Fibroblast of gingiva (primary cell): ENCODE measurements at regions not wholly inside any gene's neighbourhood (a gene's known extent, or its start where the extent isn't known, plus 50 kb on each side); places are given as distances from the start of the nearest gene placed in this dataset.
A peak's percentile ranks its signal among the peaks of the same experiment; 100 is the strongest.
"Not testable (repeated sequence)": the region's sequence is repeated elsewhere in the genome, so short reads cannot be mapped to it uniquely, and the experiment has no call there.

ENCODE experiments used
- DNase-seq: peaks from one replicate; pipeline ENCODE4 v3.0.0-alpha.2; 2011; ENCODE audit warnings: low read depth

DNA sequence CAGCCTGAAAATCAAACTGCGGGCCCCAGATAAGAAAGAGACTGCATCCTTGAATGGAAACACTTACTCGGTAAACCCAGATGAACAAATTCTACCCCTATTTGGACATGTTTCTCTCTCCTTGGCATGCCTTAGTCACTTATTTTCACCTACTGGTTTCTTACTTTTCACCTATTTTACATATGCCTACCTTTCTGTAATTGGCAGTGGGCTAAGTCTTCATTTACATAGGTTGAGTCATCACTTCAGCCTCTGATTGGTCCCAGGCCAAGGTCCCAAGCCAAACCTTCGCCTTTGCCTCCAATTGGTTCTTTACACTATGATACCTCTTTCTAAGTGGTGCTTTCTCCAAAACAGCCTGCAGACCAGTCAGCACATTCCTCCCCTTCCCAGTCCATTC lies 111.3 kb downstream of the DYRK2 start:
- DNase-seq, result no peak

DNA sequence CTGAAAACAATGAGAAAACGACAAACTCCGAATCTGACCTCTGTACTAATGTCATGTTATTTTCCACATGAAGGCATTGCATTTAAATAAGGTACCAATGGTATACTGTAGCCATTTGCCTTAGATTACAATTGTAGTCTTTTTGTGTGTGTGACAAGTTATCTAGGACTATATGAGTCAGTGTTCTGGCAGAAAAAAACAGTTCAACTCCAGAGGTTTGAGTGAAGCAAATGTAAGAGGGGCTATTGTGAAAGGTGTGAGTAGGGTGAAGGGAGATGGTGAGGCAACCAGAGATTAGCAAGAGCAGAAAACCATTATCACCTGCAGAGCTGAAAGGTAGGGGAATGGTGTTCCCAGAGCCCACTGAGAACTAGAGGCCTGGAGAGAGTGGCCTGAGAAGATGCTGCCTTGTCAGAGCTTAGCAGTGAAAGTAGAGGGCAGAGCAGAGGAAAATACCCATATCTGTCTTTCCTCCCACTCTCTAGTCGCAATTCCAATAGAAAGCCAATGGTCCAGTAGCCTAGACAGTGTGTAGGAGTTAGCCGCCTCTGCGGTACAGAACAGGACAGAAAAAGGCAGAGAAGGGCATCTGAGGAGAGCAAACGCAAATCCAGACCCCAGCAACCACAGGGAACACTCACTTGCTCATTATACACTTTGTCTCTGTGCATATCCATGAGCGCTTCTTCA lies 112.2 kb downstream of the DYRK2 start:
- DNase-seq, result no peak

DNA sequence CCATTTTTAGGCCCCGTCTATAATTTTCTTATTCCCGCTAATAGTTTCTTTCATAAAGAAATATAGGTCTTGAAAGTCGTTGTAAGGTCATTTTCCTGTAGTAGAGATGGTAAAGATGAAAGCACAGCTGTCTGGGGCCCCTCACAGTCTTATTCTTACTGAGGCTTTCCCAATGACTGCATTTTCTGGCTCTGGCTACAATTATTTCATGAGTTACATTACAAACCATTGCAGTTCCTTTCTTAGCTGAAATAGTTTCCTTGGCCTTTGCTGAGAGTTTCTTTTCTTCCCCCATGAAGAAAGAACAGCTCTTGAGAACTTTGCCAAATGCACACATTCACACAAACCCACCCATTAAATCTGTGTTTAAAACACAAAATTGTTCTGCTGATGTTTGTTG lies 113.0 kb downstream of the DYRK2 start:
- DNase-seq, result no peak

DNA sequence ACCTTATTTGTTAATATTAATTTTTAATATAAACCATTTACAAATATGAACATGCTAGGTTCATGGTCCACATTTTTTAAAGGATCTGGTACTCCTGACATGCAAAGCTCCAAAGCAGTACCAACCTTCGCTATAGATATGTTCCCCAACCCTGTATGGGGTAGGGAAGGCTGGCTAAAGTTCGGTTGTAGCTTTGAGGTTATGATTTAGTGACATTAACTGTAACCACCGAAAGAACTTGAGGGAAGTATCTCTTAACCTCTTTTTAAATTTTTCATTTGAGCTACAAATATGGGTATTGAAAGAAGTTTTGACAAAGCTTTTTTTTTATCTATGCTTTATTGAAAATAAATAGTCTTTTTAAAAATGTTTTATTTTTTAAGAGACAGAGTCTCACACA lies 115.5 kb downstream of the DYRK2 start:
- DNase-seq, result no peak

DNA sequence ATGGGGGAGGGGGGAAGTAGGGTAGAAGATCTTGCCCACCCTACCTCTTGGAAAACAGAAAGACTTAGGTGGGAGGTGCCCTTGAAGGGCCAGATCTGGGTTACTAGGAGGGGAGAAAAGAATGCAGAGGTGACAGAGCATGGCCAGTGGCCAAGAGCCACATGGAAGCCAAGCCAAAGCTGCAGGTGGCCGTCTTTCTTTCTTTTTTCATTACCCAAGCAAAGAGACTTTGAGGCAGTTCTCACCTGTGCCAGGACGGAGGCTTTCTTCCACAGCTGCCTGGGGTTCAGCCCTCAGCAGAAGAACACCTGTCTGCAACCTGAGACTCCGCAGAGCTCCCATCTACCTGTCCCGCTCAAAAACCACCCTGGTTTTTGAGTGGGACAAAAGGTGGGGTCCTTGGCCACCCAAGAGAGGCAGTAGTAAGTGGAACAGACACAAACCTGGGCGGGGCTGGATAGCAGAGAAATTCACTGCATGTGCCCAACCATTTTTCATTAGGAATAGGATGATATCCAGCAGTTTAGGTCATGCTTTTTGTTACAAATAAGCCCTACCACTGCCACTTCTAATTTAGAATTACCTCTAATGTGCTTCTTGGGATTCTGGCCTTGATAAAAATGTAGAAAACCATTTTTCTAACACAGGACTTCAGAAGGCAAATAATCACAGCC lies 116.5 kb downstream of the DYRK2 start:
- no peak for DNase-seq

DNA sequence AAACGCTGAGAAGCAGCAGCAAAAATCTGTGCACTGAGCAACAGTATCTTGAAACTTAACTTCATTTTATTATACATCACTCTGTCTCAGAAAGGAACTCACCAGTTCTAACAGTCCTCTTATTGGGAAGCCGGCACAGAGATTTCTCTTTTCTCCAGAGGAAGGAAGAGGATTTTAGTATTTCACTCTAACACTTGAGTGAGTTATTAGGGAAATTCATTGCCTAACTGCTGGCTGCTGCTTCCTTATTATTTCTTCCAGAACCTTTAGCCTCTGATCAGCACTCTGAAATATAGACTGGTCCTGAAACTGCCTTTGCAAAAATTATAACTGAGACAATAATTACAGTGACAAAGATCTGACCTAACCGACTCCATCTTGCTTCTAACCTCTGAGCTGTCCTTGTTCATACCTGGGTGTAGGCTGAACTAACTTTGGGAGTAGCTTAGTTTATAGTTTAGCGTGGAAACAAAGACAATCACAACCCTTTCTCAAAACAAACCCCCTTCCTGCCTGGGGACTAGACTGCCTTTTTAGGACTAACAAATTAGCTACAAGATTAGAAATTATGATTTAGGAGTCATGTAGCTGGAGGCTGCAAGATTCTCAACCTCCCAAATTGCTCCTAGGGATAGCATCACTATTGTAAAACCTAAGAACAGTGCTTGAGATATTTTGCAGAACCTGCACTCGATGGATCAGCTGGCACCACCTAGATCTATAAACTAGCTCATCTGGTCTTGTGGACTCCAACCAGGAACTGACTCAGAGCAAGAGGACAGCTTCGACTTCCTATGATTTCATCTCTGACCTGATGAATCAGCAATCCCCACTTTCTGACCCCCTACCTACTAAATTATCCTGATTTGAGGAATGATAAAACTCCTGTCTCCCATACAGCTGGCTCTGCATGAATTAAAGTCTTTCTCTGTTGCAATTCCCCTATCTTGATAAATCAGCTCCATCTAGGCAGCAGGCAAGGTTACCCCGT lies 117.5 kb downstream of the DYRK2 start:
- peak; percentile 47 for DNase-seq

DNA sequence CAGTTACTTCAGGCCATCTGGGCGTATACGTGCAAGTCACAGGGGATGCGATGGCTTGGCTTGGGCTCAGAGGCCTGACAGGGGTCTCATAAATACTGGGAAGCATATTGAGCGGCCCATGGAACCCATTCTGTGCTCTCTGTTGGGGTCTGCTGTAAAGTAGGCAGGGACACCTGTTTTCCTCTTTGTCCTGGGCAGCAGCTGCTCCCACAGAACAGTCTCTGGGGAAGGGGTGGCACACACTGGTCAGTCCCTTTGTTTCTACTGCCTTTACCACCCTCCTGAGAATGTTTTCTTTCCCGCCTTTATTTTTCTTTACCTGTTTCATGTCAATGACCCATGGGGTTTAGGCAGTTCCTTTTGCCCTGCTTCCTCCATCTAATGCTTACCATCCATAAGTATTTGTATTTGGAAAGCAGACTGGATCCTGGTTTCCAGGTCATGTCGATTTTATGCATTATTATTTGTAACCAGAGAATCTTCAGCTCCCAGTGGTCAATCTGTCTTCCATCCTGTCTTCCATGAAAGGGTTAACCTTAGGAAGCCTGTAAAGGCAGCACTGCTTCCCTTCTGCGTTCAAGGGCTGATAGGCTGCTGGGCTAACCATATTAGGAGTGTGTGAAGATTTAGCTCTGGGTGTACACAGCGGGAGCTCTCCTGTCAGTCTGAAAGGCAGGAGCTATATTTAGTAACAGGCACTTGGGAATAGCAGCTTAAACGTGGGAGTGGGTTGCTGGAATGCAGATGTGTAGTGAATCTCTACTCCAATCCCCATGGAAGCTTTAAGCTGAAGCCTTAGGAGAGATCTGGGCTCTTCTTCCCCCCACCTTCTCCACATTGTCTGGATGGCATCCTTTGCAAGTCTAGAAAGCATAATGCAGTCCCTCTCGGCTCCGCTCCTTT lies 124.0 kb downstream of the DYRK2 start:
- no peak for DNase-seq

DNA sequence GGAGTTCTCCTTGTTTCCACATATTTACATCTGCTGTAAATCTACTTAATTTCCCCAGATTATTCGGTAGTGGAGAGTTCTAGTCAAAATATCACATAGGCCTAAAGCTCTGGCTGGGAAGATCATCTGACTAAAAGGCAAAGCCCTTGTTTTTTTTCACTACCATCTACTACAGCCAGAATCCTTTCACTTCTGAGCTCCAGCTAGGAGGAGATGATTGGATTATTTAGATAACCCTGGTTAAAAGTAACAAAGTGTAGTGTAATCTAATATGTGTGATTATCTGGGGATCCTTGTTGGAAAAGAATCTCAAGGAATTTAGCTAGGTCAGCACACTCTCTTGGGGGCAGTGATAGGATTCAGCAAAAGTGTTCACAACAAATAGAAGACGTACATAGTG lies 125.4 kb downstream of the DYRK2 start:
- no peak for DNase-seq

DNA sequence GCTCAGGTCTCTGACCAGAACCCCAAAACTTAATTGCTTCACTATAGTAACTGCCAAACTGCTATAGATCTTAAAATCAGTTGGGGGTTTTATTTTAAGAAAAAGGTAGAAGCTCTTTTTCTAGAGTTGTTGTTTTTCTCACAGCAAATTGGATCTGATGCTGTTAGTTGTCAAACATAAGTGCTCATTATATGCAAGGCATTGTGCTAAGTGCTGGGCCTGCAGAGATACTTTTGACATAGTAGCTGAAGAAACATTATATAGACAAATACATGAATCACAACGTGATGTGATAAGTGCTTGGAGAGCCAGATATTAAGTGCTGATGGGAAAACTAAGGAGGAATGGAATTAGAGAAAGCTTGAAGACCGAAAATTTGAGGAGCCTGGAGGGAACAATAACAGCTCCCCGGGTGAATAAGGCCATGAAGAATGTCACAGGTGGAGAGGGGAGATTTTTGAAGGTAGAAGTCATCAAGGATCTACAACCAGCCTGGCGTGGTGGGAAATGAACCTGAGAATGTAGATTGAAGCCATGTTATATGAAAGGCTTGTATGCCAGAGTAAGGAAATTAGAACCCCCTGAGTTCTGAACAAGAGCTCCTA lies 126.5 kb downstream of the DYRK2 start:
- no peak for DNase-seq

DNA sequence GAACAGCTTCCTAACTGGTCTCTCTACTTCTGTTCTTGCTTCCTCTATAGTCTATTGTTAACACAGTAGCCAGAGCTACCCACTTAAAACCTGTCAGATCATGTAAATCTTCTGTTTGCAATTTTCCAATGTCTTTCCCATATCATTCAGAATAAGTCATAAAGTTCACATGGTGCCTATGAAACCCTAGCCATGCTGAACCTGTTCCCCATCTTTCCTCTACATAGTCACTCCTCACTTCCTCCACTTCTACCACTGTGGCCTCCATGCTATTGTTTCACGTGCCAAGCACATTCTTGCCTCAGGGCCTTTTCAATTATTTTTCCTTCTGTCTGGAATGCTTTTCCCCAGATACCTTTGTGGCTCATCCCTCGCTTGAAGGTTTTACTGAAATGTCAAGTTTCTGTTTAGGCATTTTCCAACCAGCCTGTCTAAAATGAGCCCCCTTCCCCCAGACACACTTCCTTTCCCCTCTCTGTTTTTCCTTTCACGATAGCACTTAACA lies 132.1 kb downstream of the DYRK2 start:
- no peak for DNase-seq

DNA sequence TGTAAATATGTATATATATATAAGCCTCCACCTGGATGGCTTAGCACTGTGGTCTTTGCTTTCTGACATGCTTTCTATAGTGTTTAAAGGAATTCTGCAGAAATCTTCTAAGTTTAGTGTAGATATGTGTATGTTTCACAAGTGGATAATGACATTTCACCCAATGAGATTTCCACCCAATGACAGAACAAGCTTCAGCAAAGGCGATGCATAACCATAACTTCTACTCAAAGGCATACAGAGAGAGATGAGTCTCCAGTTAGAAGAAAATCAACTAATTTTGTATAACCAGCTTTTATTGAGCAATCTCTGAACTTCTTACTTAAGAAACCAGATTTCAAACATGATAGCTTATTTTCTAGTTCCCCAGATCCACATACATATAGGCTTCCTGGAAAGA lies 134.0 kb downstream of the DYRK2 start:
- no peak for DNase-seq

DNA sequence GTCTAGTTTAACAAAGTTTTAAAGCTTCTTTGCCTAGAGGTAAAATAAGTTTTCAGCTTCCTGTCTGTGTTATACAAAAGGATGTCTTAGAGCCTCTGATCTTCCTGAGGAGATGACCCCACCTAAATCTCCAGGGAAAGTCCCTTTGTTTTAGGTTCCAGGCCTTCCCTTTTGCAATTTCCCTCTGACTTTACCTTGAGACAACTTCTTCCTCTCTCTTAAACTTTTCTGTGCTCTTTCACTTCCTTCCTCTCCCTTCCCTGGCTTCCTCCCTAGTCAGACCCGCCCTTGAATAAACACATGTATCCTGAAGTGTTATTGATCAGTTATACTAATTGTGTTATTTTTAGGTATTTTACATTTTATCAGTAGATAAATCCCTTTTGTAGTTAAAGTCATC lies 134.8 kb downstream of the DYRK2 start:
- no peak for DNase-seq

DNA sequence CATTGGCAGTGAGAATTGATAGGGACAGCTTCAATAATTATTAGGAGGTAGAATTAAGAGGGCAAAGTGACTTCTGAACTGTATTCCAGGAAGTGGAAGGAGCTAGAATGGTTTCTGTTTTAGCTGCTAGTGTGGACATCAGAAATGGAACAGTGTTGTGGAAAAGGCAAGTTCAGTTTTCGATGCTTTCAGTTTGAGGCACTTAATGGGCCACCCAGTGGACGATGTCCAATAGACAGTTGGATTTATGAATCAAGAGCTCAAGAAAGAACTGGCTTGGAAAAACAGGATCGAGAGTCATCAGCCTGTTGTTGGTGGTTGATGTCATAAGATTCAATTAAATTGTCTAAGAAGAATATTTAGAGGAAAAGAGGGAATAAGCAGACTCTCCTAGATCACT lies 136.3 kb downstream of the DYRK2 start:
- no peak for DNase-seq

DNA sequence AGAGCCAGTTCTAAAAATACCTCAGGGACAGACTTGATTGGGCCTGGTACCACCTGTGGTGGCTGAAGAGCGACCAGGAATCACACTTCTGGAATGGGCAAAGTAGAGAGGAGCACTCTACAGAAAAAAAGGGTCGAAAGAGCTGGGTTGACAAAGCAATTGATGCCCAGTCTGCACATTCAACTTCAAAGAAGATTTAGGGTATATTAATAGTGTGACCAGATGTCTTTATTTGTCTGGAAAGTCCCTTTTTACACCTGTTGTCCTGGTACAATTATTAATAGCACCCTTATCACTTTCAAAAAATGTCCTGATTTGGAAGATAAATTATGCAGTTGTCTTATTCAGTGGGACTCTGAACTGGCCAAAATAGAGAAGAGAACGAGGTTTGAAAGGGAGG lies 137.5 kb downstream of the DYRK2 start:
- no peak for DNase-seq

DNA sequence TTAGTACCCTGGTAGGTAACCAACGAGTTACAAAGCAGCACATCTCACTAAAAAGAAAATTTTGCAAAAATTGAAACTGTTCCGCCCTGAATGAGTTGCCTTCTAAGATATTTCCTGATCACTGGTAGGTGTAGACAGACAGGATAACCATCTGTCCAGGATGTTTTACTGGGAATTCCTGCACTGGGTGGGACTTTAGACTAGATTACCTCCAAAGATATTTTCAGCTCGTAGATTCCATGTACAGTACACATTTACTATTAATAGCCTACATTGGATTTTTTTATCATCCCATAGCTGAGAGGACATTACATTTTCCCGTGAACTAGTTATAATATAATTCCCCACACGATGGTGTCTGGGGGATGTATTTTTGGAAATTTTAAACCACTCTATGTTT lies 139.6 kb downstream of the DYRK2 start:
- no peak for DNase-seq

DNA sequence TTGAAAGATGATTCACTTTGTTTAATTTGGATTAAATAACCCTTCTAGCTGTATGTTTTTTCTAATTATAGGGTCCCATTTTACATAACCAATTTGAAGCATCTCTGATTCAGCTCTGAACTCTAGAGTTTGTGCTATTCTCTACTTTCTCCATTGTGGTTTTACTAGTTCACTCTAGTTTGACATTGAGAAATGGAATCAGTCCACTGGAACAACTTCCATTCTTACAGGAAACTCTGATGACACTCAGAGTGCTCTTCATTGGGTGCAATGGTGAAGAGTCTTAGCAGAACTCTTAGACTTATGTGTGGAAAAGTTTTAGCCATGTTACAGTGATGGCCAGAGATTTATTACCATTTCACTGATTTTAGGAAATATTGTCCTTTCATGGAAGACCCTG lies 140.7 kb downstream of the DYRK2 start:
- DNase-seq, result no peak

DNA sequence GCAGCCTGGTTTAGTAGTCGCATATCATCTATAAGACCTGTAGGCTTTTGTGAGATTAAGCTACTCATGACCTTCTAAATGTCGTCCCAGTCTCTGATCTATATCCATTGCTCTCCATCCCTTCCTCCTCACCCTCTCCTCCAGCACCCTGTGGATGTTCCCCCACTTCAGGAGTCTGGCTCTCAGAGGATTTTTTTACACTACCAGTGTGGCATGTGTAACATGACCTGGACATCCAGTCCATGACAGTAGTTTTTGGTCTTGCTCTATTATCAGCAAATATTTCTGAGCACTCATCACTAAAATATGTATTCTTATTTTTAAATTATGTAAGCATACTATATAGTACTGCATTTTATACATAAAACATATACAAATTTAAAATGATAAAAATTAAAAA lies 142.1 kb downstream of the DYRK2 start:
- DNase-seq, result no peak

DNA sequence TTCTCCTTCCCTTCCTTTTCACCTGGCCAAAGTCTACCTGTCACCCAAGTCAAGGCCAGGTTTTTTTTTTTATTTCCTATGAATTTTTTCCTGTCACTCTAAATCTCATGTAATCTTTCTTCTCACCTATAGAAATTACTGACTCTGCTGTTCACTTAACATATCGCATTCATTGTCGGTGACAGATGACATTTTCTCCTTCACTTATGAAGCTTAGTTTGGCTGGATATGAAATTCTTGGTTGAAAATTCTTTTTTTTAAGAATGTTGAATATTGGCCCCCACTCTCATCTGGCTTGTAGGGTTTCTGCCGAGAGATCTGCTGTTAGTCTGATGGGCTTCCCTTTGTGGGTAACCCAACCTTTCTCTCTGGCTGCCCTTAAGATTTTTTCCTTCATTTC lies 142.8 kb downstream of the DYRK2 start:
- DNase-seq, result not testable (repeated sequence)

DNA sequence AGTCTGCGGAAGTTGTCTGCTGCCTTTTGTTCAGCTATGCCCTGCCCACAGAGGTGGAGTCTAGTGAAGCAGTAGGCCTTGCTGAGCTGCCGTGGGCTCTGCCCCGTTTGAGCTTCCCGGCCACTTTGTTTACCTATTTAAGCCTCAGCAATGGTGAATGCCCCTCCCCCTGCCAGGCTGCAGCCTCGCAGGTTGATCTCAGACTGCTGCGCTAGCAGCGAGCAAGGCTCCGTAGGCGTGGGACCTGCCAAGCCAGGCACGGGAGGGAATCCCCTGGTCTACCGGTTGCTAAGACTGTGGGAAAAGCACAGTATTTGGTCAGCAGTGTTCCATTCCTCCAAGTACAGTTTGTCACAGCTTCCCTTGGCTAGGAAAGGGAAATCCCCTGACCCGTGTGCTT lies 143.6 kb downstream of the DYRK2 start:
- DNase-seq, result no peak

DNA sequence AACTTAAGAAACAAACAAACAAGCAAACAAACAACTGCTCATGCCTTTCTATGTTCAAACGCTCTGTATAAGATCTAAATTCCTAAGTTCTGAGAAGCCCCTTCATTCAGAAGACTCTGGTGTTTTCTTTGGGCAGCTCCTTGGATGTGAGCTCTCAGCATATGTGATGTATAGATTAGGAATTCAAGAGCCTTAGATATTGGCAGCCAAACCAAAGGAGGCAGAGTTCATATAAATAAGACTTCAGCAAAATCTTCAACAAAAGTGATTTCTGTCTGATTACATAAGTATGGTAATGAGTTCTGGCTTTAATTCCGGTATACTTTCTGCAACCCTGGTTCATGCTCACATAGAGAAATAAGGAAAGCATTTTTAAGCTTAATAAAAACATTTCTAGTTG lies 145.6 kb downstream of the DYRK2 start:
- no peak for DNase-seq

DNA sequence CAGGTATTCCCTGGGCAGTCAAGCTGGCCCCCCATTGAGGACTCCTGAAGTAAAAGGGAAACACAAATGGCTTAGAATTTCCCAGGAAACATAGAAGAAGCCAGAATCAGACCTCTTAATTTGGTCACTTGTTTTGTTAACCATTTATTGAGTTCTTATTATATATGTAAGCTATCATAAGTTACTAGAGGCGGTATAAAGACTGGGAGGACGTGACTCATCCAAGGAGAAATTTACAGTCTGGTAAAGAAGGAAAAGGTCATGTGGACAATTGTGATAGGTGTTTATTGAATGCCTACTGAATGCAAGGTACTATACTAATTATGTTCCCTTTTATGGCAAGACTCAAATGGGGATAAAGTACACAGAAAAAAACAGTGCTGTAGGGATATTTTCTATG lies 146.7 kb downstream of the DYRK2 start:
- no peak for DNase-seq
